SH-SY5Y (cell line): ENCODE measurements at regions not wholly inside any gene's neighbourhood (a gene's known extent, or its start where the extent isn't known, plus 50 kb on each side); places are given as distances from the start of the nearest gene placed in this dataset.

Source experiments
- GATA2 ChIP-seq: IDR thresholded peaks from 2 replicates; pipeline ENCODE4 v1.6.1; 2011; ENCODE audit warnings: mild to moderate bottlenecking, low read depth, low read length
- GATA3 ChIP-seq: IDR thresholded peaks from 2 replicates; pipeline ENCODE4 v1.6.1; 2011; ENCODE audit warnings: low read depth, mild to moderate bottlenecking, low read length, moderate library complexity

DNA sequence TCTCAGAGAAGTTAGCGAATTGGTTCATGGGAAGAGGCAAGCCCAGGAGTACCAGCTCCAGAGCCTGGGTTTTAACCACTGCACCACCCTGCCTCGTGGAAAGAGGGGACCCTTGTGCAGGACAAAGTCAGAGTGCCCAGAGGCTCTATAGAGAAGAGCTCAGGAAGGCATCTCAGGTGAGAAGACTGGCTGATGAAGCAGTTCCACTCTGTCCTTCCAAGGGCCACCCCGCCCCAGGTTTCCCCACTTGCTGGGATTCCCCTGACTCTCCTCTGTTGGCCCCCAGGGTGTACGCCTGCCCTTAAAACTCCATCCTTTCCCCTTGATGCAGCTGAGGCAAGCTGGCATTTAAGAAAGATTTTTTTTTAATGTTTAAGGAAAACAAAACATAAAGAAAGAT is 265.8 kb downstream of the BUD13 start:
- no peak for TF ChIP-seq GATA3
- TF ChIP-seq GATA2, result no peak
